ENCODE measurements at regions not wholly inside any gene's neighbourhood (a gene's known extent, or its start where the extent isn't known, plus 50 kb on each side); places are given as distances from the start of the nearest gene placed in this dataset.

- TF ChIP-seq, protein P1, sequence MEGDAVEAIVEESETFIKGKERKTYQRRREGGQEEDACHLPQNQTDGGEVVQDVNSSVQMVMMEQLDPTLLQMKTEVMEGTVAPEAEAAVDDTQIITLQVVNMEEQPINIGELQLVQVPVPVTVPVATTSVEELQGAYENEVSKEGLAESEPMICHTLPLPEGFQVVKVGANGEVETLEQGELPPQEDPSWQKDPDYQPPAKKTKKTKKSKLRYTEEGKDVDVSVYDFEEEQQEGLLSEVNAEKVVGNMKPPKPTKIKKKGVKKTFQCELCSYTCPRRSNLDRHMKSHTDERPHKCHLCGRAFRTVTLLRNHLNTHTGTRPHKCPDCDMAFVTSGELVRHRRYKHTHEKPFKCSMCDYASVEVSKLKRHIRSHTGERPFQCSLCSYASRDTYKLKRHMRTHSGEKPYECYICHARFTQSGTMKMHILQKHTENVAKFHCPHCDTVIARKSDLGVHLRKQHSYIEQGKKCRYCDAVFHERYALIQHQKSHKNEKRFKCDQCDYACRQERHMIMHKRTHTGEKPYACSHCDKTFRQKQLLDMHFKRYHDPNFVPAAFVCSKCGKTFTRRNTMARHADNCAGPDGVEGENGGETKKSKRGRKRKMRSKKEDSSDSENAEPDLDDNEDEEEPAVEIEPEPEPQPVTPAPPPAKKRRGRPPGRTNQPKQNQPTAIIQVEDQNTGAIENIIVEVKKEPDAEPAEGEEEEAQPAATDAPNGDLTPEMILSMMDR (IDR thresholded peaks at IDR 0.05; ENCODE audit: insufficient read depth, low read length, poor library complexity, severe bottlenecking): no peak
- no peak for TF ChIP-seq EZH2phosphoT487 (conservative IDR thresholded peaks at IDR 0.05; ENCODE audit: low read length)
These were observed 231.4 kb upstream of the TUT7 start for GRCh38 chr9:86585422-86586143.
